Activated T-helper 1 cell treated with anti-CD3 and anti-CD28 coated beads, Interleukin-2, amount 50 U/mL, for 16 hours (primary cell): ENCODE measurements at regions not wholly inside any gene's neighbourhood (a gene's known extent, or its start where the extent isn't known, plus 50 kb on each side); places are given as distances from the start of the nearest gene placed in this dataset.
"Not testable (repeated sequence)": the region's sequence is repeated elsewhere in the genome, so short reads cannot be mapped to it uniquely, and the experiment has no call there.

Experiments used
- DNase-seq, 2 donors: peaks; one replicate each; pipeline ENCODE4 v3.0.0-alpha.2; 2020; ENCODE audit warnings: low read depth in 1 of 2, low spot score in 1 of 2

GRCh38 chr13:103694033-103694432 is 627.8 kb upstream of the SLC10A2 start:
- DNase-seq: no peak

GRCh38 chr13:103692442-103692841 is 626.2 kb upstream of the SLC10A2 start:
- DNase-seq: no peak

- DNase-seq: no peak
Measured at GRCh38 chr13:103676329-103676728, 610.1 kb upstream of the SLC10A2 start.

GRCh38 chr13:103671547-103671946 is 605.3 kb upstream of the SLC10A2 start:
- no peak for DNase-seq

DNA sequence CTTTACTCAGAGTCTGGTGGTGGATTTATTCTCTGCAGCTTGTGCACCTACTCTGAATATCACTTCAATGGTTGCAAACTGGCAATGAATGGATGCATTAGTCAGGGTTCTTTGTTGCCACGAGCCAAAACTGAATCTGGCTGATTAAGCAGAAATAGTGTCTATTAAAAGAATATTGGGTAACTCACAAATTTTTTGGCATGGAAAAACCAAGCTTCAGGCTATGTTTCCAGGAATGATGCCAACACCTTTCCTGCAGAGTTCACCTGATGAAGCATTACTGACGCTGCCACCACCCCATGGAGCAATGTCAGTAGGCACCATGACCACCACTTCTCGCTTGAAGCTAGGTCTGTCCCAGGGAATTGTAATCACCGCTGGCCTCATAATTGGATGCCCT is 597.8 kb upstream of the SLC10A2 start:
- no peak for DNase-seq

GRCh38 chr13:103656311-103656710 is 590.1 kb upstream of the SLC10A2 start:
- no peak for DNase-seq

DNA sequence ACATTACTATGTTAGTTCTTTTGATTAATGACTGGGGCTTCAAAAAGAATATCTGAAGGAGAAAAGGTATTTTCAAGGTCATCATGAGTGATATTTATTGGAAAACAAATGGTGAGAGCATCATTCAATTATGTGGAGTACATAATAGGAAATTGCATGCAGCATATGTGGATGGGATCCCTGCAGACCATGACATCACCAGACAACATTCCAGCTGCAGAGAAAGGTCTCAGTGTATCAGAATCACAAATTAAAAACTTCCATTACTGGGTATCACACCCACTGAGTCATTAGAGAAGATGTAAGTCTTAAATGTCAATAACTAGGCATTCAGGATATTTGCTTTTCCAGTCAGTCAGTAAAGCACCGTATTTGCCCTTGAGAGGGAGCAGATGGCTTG is 574.4 kb upstream of the SLC10A2 start:
- no peak for DNase-seq

DNA sequence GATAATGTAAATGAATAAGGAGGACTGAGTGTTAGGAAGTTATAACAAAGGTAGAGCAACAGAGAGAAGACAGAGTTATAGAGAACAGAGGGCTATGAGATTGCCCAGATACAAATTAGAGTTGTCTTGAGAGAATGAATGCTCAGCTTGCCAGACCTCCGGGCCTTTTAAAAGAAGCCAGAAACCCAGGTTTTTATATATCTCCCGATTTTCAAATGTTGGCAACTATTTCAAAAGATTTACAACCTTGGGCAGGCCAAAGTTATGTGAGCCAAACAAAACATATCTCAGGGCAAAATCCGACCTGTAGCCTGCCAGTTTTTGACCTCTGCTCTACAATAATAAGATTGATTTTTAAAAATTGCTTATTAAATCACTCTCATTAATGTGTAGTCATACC is 573.1 kb upstream of the SLC10A2 start:
- DNase-seq: no peak

- DNase-seq: no peak
Measured at GRCh38 chr13:103638706-103639105, 572.5 kb upstream of the SLC10A2 start.

GRCh38 chr13:103634066-103634465 is 567.8 kb upstream of the SLC10A2 start:
- DNase-seq: no peak

GRCh38 chr13:103625194-103625593 is 559.0 kb upstream of the SLC10A2 start:
- DNase-seq: no peak

- DNase-seq: no peak
Measured at GRCh38 chr13:103618151-103618550, 551.9 kb upstream of the SLC10A2 start.

- no peak for DNase-seq
Measured at GRCh38 chr13:103615771-103616170, 549.6 kb upstream of the SLC10A2 start.

DNA sequence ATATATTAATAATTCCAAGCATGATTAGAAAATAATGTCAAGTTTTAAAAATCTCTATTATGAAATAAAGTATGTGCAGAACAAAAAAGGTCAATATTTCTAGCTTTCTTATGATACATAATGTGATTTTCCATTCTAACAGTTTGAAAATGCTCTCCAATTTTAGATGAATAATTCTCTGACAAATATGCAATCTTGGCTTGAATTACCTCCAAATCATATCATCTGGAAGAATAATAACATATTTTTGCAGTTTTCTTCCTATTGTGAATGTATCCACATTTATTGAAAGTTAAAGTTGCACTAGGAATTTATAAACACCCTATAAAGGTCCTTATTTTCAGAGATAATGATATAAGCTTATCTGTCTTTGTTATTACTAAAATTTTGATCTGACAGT is 548.5 kb upstream of the SLC10A2 start:
- no peak for DNase-seq

- DNase-seq: no peak
Measured at GRCh38 chr13:103607995-103608394, 541.8 kb upstream of the SLC10A2 start.

DNA sequence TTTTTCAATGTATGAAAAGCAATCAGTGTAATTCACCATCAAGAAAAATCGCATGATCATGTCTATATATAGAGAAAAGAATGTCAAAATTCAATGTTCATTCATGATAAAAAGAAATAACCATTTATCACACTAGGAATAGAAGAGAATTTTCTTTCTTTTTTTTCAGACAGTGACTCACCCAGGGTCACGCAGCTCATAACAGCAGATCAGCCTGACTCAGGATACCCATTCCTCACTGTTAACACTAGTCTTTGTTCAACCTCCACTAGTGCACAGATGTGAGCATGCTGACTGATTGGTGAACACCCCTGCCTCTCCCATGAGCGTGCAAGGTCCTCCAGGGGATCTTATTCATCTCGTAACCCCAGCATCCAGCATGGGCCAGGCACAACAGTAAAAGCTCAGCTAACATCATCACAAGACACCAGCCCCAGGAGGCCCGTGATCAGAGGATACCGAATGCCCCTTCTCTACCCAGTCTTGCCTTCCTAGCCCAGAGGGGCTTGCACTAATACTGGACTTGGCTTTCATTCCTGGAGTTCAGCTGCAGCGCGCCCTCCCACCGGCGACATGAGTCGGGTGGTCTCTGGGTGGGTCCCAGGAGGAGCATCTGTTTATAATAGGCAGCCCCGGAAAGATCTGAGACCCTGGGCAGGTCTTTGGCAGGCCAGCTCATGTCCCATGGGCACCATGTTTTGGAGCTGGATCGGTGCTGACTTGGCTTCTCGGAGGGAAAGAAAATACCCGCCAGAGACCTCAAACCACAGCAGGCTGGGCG is 539.5 kb upstream of the SLC10A2 start:
- DNase-seq: no peak

DNA sequence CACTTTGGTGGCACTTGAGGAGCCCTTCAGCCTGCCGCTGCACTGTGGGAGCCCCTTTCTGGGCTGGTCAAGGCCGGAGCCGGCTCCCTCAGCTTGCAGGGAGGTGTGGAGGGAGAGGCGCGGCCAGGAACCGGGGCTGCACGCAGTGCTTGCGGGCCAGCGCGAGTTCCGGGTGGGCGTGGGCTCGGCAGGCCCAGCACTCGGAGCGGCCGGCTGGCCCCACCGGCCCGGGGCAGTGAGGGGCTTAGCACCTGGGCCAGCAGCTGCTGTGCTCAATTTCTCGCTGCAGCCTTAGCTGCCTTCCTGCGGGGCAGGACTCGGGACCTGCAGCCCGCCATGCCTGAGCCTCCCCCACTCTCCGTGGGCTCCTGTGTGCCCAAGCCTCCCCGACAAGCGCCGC is 533.7 kb upstream of the SLC10A2 start:
- not testable (repeated sequence) for DNase-seq

DNA sequence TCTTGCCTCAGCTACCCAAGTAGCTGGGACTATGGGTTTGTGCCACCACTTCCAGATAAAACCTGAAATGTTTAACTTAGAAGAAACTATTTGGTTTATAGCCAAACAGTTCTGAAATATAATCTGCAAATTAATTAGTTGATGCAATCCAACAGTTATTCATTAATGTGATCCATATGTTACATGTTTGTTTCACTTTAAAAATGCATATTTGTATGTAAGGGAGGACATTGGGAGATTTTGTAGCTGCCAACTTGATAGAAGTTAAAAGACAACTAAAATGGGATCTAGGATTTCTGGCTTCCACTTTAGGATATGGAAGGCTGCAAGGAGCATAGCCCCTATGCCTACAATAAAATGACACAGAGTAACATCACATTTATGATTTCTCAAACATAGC is 532.5 kb upstream of the SLC10A2 start:
- DNase-seq: no peak

- DNase-seq: no peak
Measured at GRCh38 chr13:103573446-103573845, 507.2 kb upstream of the SLC10A2 start.

- DNase-seq: no peak
Measured at GRCh38 chr13:103568314-103568713, 502.1 kb upstream of the SLC10A2 start.

DNA sequence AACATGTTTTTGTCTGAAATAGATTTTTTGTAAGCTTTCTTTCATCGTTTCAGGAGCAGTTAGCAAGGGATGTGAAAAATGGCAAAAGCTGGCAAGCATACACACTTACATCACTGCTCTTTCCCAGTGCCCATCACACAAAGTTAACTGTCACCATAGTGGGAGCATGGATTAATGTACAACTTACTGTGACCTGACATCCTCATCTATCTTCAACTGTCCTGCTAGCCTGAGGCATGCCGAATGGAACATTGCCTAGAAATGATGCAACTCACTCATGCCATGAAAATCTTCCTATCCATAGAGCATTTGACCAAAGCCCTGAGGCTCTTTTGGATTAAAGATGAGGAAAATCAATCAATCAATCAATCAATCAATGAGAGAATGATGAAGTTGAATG is 491.7 kb upstream of the SLC10A2 start:
- DNase-seq: no peak

DNA sequence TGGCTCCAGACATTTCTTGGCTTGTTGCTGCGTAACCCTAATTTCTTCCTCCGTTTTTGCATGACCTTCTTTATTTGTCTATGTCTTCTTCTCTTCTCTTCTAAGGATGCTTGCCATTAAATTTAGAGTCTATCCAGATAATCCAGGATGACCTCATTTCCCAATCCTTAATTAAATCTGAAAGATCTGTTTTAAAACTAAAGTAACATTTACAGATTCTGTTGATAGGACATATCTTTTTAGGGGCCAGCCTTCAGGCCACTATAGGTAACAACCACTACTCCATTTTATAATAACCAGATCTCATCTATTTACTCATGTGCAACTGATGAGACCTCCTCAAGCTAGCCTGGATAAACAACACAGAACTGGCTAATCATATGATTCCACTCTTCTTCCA is 490.5 kb upstream of the SLC10A2 start:
- DNase-seq: no peak

DNA sequence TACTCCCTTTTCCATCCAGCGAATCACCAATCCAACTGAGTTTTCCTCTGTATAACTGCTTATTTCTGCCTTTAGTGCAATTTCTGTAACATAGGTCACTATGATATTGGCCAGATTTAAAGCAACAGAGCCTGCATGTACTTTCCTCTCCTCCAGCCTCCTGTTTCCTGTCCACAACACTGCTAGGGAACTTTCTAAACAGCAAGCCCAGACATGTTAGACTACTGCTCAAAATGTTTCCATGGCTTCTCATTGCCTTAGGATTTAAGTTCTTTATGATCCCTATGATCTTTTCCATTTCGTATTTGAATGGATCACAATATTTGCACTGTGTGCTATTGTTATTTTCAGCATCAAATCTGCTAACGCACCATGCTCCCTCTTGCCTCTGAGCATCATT is 481.7 kb upstream of the SLC10A2 start:
- DNase-seq: no peak
